ENCODE measurements at regions not wholly inside any gene's neighbourhood (a gene's known extent, or its start where the extent isn't known, plus 50 kb on each side); places are given as distances from the start of the nearest gene placed in this dataset.
A peak's percentile ranks its signal among the peaks of the same experiment; 100 is the strongest.

DNA sequence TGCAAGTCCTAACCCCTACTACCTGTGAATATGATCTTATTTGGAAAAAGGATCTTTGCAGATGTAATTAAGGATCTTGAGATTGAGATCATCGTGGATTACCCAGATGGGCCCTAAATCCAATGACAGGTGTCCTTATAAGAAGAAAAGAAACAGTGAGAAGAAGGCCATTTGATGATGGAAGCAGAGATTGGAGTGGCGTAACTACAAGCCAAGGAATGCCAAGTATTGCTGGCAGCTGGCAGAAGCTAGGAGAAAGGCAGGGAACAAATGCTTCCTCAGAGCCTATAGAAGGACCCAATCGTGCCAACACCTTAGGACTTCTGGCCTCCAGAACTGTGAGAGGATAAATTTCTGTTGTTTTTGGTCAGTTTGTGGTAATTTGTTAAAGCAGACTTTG, 70.1 kb upstream of the PALM2AKAP2 start:
- Histone ChIP-seq H3K9me3 (ENCODE audit: insufficient read depth, low read depth) (no peaks in the 10 kb centered on the region), H2AFZ (no peak overlapping the region), H3K9me2 (ENCODE audit: insufficient read depth) (no peaks in the 10 kb centered on the region), H3K4me2 (no peak overlapping the region), H3K27me3 (ENCODE audit: insufficient read depth, low read depth) (no peaks in the 10 kb centered on the region), H3K4me3 (no peak overlapping the region), H3K4me1 (replicated peaks; ENCODE audit: insufficient read depth) (0 out of 2 replicates have a peak, but pooled peaks cover 6% of the 10 kb centered on the region), H3K36me3 (ENCODE audit: low read depth) (no peaks in the 10 kb centered on the region), H3K27ac (no peak overlapping the region), H3F3A (ENCODE audit: insufficient read depth, low read depth) (no peaks in the 10 kb centered on the region), H3K79me2 (ENCODE audit: low read depth) (no peaks in the 10 kb centered on the region), H4K20me1 (ENCODE audit: insufficient read depth) (no peaks in the 10 kb centered on the region)
- ChIA-PET POLR2A (ENCODE audit: unreplicated experiment) (no interaction called here), CTCF (no interaction called here)
- DNase-seq: no peak
- TF ChIP-seq, protein P1, sequence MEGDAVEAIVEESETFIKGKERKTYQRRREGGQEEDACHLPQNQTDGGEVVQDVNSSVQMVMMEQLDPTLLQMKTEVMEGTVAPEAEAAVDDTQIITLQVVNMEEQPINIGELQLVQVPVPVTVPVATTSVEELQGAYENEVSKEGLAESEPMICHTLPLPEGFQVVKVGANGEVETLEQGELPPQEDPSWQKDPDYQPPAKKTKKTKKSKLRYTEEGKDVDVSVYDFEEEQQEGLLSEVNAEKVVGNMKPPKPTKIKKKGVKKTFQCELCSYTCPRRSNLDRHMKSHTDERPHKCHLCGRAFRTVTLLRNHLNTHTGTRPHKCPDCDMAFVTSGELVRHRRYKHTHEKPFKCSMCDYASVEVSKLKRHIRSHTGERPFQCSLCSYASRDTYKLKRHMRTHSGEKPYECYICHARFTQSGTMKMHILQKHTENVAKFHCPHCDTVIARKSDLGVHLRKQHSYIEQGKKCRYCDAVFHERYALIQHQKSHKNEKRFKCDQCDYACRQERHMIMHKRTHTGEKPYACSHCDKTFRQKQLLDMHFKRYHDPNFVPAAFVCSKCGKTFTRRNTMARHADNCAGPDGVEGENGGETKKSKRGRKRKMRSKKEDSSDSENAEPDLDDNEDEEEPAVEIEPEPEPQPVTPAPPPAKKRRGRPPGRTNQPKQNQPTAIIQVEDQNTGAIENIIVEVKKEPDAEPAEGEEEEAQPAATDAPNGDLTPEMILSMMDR (conservative IDR thresholded peaks at IDR 0.05): no peak
- no peak for TF ChIP-seq EZH2 (IDR thresholded peaks at IDR 0.05; ENCODE audit: low read depth)
- intact Hi-C loops (cut with micrococcal nuclease; ENCODE audit: unreplicated experiment): no loop called here
- no TSS peak for BruUV-seq (replicated peaks)

DNA sequence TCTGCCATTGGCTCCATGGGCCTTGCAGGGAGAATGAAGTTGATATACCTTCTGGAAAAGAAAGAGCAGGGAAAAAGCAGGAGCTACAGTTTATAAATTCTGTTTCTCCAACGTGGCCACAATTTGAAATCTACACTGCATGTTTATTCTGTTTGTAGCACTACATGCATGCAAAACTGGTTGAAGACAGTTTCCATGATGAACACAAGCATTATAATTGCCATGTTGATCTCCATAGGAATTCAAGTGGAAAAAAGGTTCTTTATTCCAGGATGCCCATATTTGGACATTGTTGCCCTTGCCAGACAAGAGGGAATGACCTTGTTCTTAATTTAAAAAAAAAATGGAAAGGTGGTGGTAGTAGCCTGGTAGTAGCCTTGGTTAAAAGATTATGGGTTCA, 69.2 kb upstream of the PALM2AKAP2 start:
- Histone ChIP-seq H3K9me3 (ENCODE audit: insufficient read depth, low read depth) (no peaks in the 10 kb centered on the region), H3K4me2 (no peak overlapping the region), H3K27ac (no peak overlapping the region), H3K79me2 (ENCODE audit: low read depth) (no peaks in the 10 kb centered on the region), H3K36me3 (ENCODE audit: low read depth) (no peaks in the 10 kb centered on the region), H3K9me2 (ENCODE audit: insufficient read depth) (no peaks in the 10 kb centered on the region), H4K20me1 (ENCODE audit: insufficient read depth) (no peaks in the 10 kb centered on the region), H2AFZ (no peak overlapping the region), H3K4me3 (no peak overlapping the region), H3K4me1 (replicated peaks; ENCODE audit: insufficient read depth) (peaks cover 15% of the 10 kb centered on the region), H3K27me3 (ENCODE audit: insufficient read depth, low read depth) (no peaks in the 10 kb centered on the region), H3F3A (ENCODE audit: insufficient read depth, low read depth) (no peaks in the 10 kb centered on the region)
- intact Hi-C loops (cut with micrococcal nuclease; ENCODE audit: unreplicated experiment): no loop called here
- no peak for TF ChIP-seq EZH2 (IDR thresholded peaks at IDR 0.05; ENCODE audit: low read depth)
- TF ChIP-seq, protein P1 (conservative IDR thresholded peaks at IDR 0.05): no peak
- BruUV-seq (replicated peaks): no TSS peak
- ChIA-PET CTCF (interaction anchor here (0.7 kb wide), 1 partner anchor 10 kb away, joined by 5 read pairs; no protein-coding TSS in a partner anchor), POLR2A (ENCODE audit: unreplicated experiment) (no interaction called here)
- no peak for DNase-seq

DNA sequence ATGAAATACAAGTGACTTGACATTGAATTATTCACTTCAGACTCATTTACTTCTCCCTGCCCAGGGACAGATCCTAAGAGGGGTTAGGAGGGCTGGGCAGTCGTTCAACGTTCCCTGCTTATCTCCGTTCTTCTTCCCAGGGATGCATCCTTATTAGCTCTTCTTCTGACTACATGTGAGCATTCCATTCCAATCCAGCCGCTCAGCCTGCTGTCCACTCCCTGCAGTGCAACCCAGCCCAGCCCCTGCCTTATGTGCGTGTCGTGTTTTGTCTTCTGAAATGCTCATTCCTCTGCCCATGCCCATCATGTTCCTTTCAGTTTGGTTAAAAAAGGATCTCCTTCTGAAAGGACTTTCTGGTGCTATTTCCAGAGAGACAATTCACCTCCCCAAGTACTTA, 64.7 kb upstream of the PALM2AKAP2 start:
- Histone ChIP-seq H3K36me3 (ENCODE audit: low read depth) (no peaks in the 10 kb centered on the region), H4K20me1 (ENCODE audit: insufficient read depth) (no peaks in the 10 kb centered on the region), H2AFZ (no peak overlapping the region), H3K27me3 (ENCODE audit: insufficient read depth, low read depth) (no peaks in the 10 kb centered on the region), H3K4me1 (replicated peaks; ENCODE audit: insufficient read depth) (peaks cover 43% of the 10 kb centered on the region), H3K9me2 (ENCODE audit: insufficient read depth) (no peaks in the 10 kb centered on the region), H3F3A (ENCODE audit: insufficient read depth, low read depth) (peaks cover 22% of the 10 kb centered on the region), H3K27ac (no peak overlapping the region), H3K79me2 (ENCODE audit: low read depth) (no peaks in the 10 kb centered on the region), H3K4me3 (no peak overlapping the region), H3K9me3 (ENCODE audit: insufficient read depth, low read depth) (no peaks in the 10 kb centered on the region), H3K4me2 (peak overlapping the region; percentile 74)
- POLR2A ChIA-PET (ENCODE audit: unreplicated experiment): no interaction called here
- DNase-seq: no peak
- intact Hi-C loops (cut with micrococcal nuclease; ENCODE audit: unreplicated experiment): loop anchor here (5.0 kb wide), 2 partner anchors 57 to 102 kb away; no protein-coding TSS in a partner anchor
- CTCF ChIA-PET: no interaction called here
- TF ChIP-seq EZH2 (IDR thresholded peaks at IDR 0.05; ENCODE audit: low read depth): no peak
- TF ChIP-seq, protein P1 (conservative IDR thresholded peaks at IDR 0.05): no peak
- no TSS peak for BruUV-seq (replicated peaks)
